NCI-H2081 (cell line): ENCODE measurements at regions not wholly inside any gene's neighbourhood (a gene's known extent, or its start where the extent isn't known, plus 50 kb on each side); places are given as distances from the start of the nearest gene placed in this dataset.

Experiments
- DNase-seq, 2 experiments: peaks; one replicate each; lab custom pipeline; 2025; lab: John Stamatoyannopoulos, UW

DNA sequence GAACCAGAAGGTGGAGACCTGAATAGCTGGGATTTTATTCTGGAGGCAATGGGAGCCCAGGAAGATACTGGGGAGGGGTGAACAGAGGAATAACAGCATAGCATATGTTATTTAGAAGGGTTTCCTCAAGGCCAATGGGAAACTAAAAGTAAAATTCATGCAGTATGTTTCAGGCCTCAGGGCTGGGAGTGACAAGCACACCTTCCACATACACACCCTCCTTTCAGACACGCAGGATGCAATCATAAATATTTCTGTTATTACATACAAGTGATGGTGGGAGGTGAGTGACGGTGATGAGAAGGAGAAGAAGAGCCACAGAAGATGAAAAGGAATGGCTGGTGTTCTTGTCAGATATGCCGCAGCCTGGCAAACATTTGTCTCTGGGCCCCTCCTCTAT, 106.1 kb upstream of the FLRT2 start:
- no peak for DNase-seq

DNA sequence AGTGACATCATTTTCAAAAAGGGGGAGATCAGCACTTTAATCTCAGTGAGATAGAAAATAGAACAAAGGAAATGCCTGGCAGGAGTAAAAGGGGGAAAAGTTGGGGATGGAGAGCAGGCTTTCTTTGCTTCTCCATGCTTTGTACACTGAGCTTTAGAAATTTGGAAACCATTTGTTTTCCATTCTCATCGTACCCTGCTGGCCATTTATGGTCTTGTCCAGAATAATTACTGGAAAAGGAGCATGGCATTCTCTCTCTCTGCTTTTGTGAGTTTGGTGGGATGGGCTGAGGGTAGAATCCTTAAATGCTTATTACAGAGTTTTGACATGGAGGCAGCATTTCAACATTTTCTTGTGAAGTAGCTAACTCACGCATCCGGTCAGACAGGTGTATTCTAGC, 104.4 kb upstream of the FLRT2 start:
- no peak for DNase-seq

DNA sequence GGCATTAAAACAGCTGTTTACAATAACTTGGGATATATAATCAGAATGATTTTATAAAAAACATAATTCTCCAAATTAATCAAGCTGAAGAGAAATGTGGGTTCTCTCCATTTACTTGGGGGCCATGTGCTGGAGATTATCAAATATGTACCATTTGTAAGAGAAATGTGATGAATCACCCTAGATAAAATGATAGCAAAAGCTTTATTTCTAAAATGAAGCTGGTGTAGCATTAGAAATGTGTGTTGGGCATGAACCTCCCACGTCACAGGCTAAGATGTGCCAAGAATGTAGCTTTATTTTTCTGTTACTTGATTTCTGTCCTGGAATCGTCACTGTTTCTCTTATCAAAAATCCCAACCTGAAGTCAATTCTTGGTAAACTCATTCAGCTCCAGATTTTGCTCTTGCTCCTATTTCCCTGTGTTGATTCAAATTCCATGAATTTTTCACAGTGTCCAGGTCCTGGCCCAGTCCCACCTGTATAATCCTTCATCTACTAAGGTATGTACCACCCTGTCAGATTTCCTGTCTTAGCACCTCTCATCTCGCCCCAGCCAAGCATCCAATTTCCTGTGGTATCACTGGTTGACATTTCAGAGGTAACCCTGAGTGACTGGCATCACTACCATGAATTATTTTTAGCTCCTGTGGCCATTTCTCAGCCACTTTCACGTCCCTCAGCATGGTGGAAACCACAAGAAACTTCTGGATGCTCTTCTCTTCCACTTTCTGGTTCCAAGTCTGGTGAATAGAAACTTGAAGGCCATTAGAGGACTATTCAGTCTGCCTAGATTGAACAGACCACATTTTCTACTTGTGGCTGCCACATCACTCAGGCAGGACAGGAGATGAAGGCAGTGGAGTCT, 103.6 kb upstream of the FLRT2 start:
- DNase-seq = no peak

DNA sequence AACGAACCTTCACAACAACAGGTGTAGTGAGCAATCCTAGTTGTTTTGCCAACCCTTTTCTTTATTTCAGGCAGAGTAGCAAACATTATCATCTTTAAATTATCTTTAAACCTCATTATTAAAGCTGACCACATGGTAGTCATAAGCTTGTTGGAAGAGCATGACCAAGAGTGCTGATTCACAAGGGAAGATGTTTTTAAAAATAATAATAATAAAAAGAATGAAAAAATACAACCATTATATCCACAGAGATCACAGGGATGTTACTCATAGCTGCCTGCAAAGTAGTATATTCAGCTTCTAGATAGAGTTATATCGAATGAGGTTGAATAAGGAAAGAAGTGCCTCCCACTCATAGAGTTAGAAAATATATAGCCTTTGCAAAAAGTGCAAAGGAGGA, 101.0 kb upstream of the FLRT2 start:
- no peak for DNase-seq

DNA sequence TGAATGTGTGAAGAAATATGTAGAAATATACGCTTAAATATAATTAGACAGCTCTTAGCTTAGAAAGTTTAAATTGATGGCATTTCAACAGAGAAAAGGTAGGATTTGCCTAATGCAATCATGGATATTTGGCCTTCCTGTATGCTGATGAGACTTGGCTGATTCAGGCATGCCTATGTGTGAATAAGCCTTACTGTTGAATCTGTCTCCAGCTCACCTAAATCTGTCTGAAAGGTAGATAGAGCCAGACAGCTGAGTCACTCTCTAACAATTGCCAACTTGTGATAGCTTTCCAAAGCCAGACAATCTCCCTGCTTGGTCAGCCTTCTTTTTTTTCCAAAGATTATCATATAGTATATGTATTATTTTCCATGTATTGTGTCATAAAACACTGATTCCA, 92.8 kb upstream of the FLRT2 start:
- DNase-seq = no peak

DNA sequence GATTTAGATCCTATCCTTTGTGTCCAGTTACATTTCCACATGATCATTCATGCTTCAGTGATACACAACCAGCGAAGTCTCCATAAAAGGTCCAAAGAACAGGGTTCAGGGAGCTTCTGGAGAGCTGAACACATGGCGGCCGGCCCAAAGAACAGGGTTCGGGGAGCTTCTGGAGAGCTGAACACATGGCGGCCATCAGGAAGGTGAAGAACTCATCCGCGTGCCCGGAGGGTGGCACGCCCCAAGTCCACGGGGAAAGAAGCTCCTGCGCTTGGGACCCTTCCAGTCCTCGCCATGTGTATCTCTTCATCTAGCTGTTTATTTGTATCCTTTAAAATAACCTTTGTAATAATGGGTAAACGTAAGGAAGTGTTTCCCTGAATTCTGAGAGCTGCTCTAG, 91.9 kb upstream of the FLRT2 start:
- DNase-seq = no peak

DNA sequence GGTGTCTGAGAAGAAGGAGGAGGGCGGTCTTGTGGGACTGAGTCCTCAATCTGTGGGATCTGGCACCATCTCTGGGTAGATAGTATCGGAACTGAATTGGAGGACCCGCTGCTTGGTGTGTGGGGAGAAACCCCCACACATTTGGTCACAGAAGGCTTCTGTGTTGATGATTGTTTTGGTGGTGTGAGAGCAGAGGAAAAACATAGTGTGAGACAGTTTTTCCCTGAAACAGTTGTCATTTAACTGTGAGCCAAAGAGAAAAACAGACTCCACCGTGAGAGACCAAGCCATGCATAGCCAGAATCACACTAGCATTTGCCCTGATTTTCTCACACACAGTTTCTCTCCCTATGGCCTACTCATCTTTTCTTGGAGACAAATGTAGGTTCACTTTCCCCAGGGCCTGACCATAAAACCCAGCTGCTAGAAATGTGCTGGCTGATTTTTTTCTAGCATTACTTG, 91.4 kb upstream of the FLRT2 start:
- no peak for DNase-seq

DNA sequence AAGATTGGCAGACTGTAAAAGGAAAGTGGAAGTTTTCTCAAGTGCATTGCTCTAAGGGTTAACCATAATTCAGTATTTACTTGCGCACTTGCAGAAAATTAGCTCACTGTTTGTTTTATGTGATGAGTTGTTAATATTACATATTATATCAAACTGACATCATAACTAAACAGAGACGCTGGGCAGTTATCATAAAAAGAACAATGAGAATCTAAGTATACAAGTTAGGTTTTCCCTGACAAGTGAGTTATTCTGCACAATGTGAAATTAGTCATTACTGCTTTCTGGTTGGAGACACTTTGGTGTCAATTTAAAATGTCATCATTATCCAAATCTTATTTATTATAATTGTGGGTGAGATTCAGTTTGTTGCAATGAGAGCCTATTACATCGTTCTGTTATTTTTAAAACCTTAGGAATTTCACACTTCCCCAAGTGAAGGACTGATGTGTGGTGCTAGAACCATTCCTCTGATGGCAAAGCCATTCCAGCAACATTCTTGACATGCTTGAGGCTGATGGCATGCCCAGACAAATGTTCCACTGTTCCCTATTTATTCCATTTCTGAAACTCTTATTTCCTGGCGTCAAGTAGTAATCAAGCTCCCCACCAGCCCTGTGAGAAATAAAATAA, 90.1 kb upstream of the FLRT2 start:
- no peak for DNase-seq

DNA sequence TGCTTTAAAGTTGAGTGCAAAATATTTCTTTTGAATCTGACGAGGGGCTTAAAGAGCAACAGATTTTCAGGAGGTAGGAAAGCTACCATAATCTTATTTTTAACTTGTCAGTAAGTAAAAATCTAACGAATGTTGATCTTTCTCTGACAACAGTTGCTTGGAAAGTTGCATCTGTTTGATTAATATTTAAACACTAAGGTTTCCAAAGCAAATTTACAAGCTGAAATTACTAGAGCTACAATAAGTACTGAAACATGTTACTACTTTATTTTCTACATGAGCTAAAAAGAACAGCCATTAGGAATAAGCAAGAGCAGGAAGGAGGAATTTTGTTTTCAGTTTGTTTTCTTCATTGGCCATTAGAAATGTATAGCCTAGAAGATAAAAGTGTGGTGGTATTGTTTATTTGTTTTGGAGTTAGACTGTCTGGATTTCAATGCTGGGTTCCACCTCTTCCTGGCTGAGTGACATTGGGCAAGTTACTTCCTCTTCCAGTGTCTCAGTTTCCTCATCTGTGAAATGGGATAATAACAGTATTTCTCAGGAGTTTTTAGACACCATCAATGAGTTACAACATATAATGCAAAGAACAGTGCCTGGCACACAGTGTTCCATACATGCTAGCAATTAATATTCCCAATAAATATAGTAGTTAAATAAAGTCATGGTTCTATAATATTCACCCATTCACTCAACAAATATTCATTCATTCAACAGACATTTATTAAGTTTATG, 87.9 kb upstream of the FLRT2 start:
- DNase-seq = no peak

DNA sequence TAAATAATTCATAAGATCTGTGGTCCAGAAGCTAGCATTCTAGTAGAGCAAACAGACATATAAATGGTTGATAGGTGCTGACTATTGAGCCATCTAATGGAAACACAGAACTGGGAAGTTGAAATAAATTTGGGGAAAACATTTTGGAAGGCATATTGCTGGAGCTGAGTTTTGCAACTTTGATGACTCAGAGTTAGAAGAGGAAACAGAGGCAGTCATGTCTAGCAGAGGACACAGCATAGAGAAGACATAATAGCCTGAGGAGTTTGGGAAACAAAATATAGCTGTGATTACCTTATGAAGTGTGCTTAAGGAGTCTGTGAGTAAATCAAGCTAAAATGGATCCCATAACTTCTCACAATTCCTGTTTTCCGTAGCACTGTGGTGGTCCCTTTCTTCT, 86.9 kb upstream of the FLRT2 start:
- DNase-seq = no peak

DNA sequence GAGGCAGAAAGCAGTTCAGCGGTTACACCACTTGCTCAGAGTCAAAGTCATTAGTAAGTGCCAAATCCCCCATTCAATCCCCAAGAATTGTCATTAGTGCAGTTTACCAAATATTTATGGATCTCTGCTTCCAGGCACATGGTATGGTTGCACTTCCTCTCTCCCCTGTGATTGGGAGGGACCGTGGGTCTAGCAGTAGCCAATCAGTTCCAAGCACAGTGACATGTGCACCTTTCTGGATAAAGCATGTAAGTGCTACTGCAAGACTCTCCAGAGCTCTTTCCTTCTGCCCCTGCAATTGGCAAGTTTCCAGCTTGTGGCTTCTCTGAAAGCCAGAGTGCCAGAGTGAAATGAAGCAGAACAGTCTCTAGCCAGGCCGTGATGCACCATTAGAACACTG, 85.3 kb upstream of the FLRT2 start:
- DNase-seq = peak in 1 of 2 experiments; percentile 10

DNA sequence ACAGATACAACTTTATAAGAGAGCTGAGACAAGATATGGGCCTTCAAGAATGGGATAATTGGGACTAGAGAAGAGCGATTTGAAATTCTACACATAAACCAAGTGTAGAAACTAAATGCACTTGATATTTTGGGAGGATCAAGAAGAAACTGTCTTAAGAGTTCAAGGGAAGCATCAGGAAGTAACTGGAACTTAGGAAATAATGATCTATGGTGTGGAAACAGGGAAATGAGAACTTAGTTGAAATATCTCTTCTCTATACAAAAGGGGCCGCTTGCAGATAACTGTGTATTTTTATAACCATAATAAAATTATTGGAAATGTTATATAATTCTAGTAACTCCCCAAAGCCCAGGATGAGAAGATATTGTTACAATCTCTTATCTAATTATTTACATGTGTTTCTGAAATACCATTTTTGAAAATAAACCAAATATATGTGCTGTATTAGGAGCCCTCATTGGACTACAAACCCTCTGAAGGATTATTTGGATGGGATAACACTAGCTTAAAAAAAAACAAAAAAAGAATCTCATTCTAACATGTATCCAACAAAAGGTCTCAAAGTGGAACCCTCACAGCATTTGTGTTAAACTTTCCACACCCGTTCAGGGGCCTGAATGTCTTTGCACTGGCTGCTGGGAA, 84.7 kb upstream of the FLRT2 start:
- no peak for DNase-seq

DNA sequence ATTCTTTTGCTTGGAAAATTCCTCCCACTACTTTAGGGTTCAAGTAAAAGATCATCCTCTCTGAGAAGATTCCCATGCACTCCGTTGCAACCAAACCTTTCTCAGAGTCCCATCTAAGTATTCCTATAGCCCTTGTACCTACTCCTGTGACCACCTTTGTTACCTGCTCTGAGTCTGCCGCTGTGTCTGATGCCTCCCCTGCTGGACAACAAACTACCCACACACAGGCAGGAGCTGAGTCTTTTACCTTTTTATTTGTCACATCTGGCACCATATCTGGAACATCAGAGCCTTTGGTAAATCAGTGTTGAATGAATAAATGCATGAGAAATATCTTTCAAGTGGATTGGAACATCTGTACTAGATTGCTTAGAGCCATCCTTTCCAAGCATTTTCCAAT, 82.1 kb upstream of the FLRT2 start:
- DNase-seq = no peak

DNA sequence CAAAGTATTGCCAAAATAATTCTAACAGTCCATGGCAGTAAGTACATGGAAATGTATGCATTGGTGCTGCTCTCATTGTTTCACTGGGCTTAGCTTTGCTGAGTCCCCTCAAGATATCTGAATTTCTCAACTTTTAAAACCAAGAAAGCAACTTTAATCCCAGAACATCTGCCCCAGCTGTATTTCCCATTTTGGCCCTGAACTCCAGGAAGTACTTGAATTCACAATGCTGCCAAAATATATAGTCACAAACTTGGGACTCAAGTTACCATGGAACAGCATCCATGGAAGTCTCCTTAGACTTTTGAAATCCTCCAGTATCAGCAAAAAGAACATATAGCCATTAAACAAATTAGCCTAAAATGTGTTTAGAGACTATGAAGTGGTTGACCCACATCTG, 78.5 kb upstream of the FLRT2 start:
- DNase-seq = no peak

DNA sequence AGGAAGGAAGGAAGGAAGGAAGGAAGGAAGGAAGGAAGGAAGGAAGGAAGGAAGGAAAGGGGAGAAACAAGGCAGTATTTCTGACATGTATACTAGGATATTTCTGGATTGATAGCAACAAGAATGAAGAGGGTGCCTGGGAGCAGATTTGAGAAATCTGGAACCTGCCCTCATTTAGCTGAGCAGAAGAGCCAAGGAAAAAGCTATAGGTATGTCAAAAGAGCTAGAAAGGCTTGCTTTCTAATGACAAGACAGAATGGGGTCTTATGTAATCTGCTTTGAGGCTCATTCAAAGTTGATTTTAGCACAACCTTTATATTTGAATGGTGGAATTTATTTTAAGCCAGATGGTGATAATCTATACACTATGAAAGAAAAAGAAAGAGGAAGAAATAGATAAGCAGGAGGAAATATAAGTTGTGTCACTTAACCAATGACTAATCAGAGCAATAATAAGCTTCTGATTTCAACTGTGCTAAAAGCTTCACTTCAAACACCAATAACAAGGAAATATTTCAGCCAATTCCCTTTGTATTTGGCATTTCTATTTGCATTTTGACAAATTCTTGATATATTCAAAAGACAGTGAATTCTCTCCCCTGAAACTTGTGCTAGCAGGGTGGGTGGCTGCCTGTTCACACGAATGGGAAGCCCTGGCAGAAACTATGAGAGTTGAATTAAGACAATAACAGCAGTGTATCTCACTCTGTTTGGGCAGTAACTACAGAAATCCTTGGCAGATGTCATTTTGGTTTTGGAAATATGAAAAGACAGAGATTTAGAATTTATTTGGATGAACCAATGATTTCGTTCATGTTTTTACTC, 76.3 kb upstream of the FLRT2 start:
- no peak for DNase-seq

DNA sequence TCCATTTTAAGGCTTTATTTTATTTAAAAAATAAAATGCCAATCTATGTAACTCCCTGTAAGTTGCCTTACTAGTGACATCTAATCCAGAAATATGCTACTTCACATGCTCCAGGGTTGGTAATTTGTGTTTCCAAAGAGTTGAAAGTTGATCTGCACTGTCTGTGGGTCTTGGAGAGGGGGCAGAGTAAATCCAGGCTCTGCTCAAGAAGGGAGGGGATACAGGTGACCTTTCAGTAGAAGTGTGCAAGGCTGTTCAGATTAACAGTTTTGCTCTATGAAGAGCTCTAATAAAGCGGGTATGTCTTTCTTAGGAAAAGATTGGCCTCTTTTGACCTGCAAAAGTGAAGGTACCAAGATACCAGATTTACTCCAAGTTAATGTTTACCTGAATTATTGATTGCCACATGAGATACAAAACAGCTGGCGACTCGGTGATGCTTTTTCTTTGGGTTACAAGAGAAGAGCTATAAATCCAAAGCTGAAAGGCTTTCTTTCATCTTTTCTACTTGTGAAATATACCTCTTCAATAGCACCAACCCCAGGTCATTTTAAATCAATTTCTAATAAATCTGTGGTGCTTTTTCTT, 75.6 kb upstream of the FLRT2 start:
- no peak for DNase-seq

DNA sequence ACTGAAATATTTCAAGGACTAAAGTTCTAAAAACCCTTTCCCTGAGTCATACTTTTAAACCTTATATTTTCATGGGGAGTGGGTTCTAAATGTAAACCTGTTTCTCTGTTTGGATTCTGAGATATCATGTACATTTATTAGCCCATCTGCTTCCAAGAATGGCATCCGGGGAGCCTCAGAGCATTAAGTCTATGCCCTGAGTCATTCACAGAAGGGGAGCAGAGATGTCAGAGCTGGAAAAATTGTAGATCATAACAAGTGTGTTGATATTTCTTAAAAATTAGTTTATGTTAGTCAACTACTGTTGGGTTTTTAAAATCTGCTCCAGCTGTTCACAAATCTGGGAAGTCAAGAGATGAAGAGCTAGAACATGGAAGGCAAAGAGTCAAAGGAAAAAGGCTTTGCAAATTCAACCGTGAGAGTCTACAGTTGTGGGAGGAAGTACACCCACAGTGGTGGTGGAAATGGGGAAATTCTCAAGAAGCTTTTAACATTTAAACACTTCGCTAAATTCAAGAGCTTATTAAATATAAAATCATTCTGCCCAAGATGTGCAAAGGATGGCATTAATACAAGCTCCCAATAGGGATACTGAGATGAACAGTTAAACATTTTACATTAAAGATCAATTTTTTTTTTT, 70.5 kb upstream of the FLRT2 start:
- no peak for DNase-seq

DNA sequence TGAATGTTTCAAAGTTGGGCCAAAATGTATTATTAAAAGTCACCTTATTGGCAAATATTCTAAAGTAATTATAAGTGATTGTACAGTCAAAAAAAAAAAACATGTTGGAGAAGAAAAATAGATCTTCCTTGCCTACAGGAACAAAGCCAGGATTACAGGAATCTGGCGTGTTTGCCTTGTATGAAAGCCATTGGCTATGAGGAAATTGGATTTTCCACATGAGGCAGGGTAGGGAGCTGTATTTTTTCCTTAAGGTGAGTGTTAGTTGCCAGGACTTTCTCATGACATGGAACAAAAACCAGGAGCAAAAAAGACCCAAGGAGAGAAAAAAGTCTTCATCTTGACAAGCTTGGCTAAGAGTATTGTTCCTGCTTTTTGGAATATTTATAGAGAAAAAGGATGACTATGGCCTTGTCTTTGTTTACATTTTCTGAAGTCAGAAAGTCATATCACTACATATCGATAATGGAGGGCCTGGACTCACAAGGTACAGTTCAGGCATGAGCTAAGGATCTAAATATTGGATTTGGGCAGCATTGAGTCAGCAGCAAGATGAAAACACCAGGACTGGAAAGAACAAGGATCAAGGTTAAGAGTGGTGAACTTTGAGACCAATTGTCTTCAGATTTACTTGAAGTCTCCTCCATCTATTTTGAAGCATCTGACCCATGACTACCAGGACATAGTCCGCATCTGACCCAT, 68.4 kb upstream of the FLRT2 start:
- no peak for DNase-seq

DNA sequence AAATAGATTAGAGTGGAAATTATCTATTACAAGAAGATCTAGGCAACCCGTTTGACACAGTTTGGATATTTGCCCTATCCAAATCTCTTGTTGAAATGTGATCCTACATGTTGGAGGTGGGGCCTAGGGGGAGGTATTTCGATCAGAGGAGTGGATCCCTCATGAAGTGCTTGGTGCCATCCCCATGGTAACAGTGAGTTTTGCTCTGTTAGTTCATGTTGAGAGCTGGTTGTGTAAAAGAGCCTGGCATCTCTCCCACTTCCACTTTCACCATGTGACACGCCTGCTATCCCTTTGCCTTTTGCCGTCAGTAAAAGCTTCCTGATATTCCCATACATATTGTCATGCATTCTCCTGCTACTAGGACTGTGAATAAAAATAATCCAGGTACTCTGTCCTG, 66.4 kb upstream of the FLRT2 start:
- peak in 1 of 2 experiments; percentile 1 for DNase-seq
